ENCODE measurements at regions not wholly inside any gene's neighbourhood (a gene's known extent, or its start where the extent isn't known, plus 50 kb on each side); places are given as distances from the start of the nearest gene placed in this dataset.

DNA sequence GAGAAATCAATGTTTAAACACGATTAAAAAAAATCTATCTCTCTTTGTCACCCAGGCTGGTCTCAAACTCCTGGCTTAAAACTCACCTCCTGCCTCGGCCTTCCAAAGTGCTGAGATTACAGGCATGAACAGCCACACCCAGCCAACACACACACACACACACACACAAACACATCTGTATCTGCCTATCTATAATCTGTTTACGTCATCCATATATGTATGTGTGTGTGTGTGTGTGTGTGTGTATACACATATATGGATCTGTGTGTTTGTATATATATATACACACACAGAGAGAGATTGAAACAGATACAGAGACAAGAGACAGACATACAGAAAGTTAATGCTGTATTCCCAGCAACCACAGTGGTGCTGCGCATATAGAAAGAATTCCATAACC is 497.1 kb downstream of the DSC3 start:
- Mint-ChIP-seq H3K4me3 (no peak overlapping the region), H3K36me3 (ENCODE audit: low read depth) (0 out of 2 replicates have a peak, but pooled peaks cover 6% of the 10 kb centered on the region), H3K4me1 (ENCODE audit: low read depth) (no peaks in the 10 kb centered on the region), H3K27ac (no peak overlapping the region), H3K27me3 (ENCODE audit: insufficient read depth) (no peaks in the 10 kb centered on the region), H3K9me3 (peaks cover 37% of the 10 kb centered on the region)
- no peak for DNase-seq
- TF ChIP-seq, protein P1, sequence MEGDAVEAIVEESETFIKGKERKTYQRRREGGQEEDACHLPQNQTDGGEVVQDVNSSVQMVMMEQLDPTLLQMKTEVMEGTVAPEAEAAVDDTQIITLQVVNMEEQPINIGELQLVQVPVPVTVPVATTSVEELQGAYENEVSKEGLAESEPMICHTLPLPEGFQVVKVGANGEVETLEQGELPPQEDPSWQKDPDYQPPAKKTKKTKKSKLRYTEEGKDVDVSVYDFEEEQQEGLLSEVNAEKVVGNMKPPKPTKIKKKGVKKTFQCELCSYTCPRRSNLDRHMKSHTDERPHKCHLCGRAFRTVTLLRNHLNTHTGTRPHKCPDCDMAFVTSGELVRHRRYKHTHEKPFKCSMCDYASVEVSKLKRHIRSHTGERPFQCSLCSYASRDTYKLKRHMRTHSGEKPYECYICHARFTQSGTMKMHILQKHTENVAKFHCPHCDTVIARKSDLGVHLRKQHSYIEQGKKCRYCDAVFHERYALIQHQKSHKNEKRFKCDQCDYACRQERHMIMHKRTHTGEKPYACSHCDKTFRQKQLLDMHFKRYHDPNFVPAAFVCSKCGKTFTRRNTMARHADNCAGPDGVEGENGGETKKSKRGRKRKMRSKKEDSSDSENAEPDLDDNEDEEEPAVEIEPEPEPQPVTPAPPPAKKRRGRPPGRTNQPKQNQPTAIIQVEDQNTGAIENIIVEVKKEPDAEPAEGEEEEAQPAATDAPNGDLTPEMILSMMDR (IDR thresholded peaks at IDR 0.05): no peak

- TF ChIP-seq, protein P1 (IDR thresholded peaks at IDR 0.05): no peak
- DNase-seq: no peak
- Mint-ChIP-seq H3K27me3 (ENCODE audit: insufficient read depth) (no peaks in the 10 kb centered on the region), H3K36me3 (ENCODE audit: low read depth) (0 out of 2 replicates have a peak, but pooled peaks cover 6% of the 10 kb centered on the region), H3K4me1 (ENCODE audit: low read depth) (no peaks in the 10 kb centered on the region), H3K27ac (no peak overlapping the region), H3K9me3 (peaks cover 41% of the 10 kb centered on the region), H3K4me3 (no peak overlapping the region)
Measured at GRCh38 chr18:30544141-30544540, 498.4 kb downstream of the DSC3 start.

DNA sequence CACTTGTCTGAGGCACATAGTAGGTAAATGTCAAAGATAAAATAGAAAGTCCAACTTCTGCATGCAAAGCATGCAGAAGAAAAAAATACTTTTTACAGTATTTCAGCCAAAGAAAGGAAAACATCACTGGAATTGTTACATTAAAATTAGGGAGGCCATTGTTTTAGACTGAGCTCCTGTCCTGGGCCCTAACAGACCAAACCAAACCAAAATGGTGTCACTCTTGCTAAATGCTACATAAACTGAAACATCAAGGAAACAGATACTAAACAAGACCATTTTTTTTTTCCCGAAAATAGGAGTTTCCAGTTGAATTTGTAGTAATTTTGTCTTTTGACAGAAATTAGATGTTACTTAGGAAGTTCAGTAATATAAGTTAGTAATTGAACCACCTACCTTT is 508.8 kb downstream of the DSC3 start:
- Mint-ChIP-seq H3K27ac (no peak overlapping the region), H3K36me3 (ENCODE audit: low read depth) (no peaks in the 10 kb centered on the region; the same call in 1 of the 2 replicates), H3K4me1 (ENCODE audit: low read depth) (no peaks in the 10 kb centered on the region), H3K9me3 (peaks cover 34% of the 10 kb centered on the region), H3K4me3 (no peak overlapping the region), H3K27me3 (ENCODE audit: insufficient read depth) (no peaks in the 10 kb centered on the region)
- no peak for DNase-seq
- TF ChIP-seq, protein P1 (IDR thresholded peaks at IDR 0.05): no peak

GRCh38 chr18:30527917-30528316 is 514.6 kb downstream of the DSC3 start:
- Mint-ChIP-seq H3K4me3 (no peak overlapping the region), H3K4me1 (ENCODE audit: low read depth) (no peaks in the 10 kb centered on the region), H3K27me3 (ENCODE audit: insufficient read depth) (no peaks in the 10 kb centered on the region), H3K27ac (no peak overlapping the region), H3K36me3 (ENCODE audit: low read depth) (no peaks in the 10 kb centered on the region; the same call in 1 of the 2 replicates), H3K9me3 (peaks cover 41% of the 10 kb centered on the region)
- DNase-seq: no peak
- TF ChIP-seq, protein P1 (IDR thresholded peaks at IDR 0.05): no peak

GRCh38 chr18:30527226-30527625 is 515.3 kb downstream of the DSC3 start:
- no peak for DNase-seq
- Mint-ChIP-seq H3K9me3 (peaks cover 42% of the 10 kb centered on the region), H3K4me3 (no peak overlapping the region), H3K36me3 (ENCODE audit: low read depth) (no peaks in the 10 kb centered on the region; the same call in 1 of the 2 replicates), H3K4me1 (ENCODE audit: low read depth) (no peaks in the 10 kb centered on the region), H3K27ac (no peak overlapping the region), H3K27me3 (ENCODE audit: insufficient read depth) (no peaks in the 10 kb centered on the region)
- TF ChIP-seq, protein P1 (IDR thresholded peaks at IDR 0.05): no peak

All from HFFc6 (cell line).